ENCODE measurements at regions not wholly inside any gene's neighbourhood (a gene's known extent, or its start where the extent isn't known, plus 50 kb on each side); places are given as distances from the start of the nearest gene placed in this dataset.

DNA sequence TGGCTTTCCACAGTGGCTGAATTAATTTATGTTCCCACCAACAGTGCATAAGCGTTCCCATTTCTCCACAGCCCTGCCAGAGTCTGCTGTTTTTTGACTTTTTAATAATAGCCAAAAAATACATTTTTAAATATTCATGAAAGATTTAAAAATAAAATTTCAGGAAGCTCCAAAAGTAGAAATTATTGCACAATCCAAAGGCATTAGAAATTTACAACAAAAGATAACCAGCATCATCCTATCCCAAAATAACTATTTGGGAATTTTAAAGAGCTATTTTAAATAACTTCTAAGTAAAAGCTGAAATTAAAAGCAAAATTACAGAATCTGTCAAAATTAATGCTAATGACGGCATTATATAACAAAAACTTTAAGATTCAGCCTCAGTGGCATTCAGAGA is 131.5 kb downstream of the QDPR start:
- Histone ChIP-seq H3F3A (ENCODE audit: control insufficient read depth, insufficient read depth) (no peaks in the 10 kb centered on the region), H3K4me3 (ENCODE audit: low read length) (no peak overlapping the region), H3K36me3 (ENCODE audit: control insufficient read depth, low read length) (no peaks in the 10 kb centered on the region), H3K79me2 (ENCODE audit: control insufficient read depth, low read length) (no peaks in the 10 kb centered on the region), H3K27me3 (ENCODE audit: control insufficient read depth, low read length) (0 out of 2 replicates have a peak, but pooled peaks cover 2% of the 10 kb centered on the region), H4K20me1 (ENCODE audit: control insufficient read depth, insufficient read depth, low read depth, low read length) (no peaks in the 10 kb centered on the region), H3K27ac (ENCODE audit: low read depth, low read length) (no peak overlapping the region), H3K4me1 (ENCODE audit: control insufficient read depth, low read length) (no peaks in the 10 kb centered on the region), H3K9me3 (ENCODE audit: control insufficient read depth, insufficient read depth, low read length) (no peaks in the 10 kb centered on the region), H3K9me2 (replicated peaks; ENCODE audit: control insufficient read depth, low read length) (no peaks in the 10 kb centered on the region), H3K4me2 (ENCODE audit: low read length) (no peak overlapping the region)
- no peak for TF ChIP-seq CTCF (IDR thresholded peaks at IDR 0.05; ENCODE audit: low read depth, low read length, poor library complexity, severe bottlenecking)
- no peak for TF ChIP-seq EZH2phosphoT487 (IDR thresholded peaks at IDR 0.05; ENCODE audit: borderline replicate concordance, low read length)

DNA sequence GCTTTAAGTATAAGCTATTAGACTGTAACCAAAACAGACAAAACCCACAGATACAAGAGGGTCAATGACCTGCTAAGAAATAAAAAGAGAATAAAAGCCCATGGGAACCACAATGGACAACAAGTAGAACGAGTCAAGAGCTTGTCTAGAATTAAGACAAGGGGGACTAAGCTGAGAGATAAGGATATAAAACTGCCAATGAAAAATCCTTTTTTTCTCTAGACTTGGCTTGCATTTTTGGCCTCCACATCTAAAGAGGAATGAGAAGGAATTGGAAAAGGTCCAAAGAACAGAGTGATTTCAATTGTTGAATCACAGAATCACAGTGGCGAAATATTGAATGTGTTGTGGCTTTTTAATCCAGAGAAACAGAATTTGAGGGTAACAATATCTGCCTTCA is 135.7 kb downstream of the QDPR start:
- Histone ChIP-seq H3K27ac (ENCODE audit: low read depth, low read length) (no peak overlapping the region), H3K36me3 (ENCODE audit: control insufficient read depth, low read length) (no peaks in the 10 kb centered on the region), H4K20me1 (ENCODE audit: control insufficient read depth, insufficient read depth, low read depth, low read length) (no peaks in the 10 kb centered on the region), H3K27me3 (ENCODE audit: control insufficient read depth, low read length) (0 out of 2 replicates have a peak, but pooled peaks cover 2% of the 10 kb centered on the region), H3F3A (ENCODE audit: control insufficient read depth, insufficient read depth) (no peaks in the 10 kb centered on the region), H3K9me2 (replicated peaks; ENCODE audit: control insufficient read depth, low read length) (no peaks in the 10 kb centered on the region), H3K4me2 (ENCODE audit: low read length) (no peak overlapping the region), H3K79me2 (ENCODE audit: control insufficient read depth, low read length) (no peaks in the 10 kb centered on the region), H3K4me3 (ENCODE audit: low read length) (no peak overlapping the region), H3K4me1 (ENCODE audit: control insufficient read depth, low read length) (no peaks in the 10 kb centered on the region), H3K9me3 (ENCODE audit: control insufficient read depth, insufficient read depth, low read length) (no peaks in the 10 kb centered on the region)
- no peak for TF ChIP-seq CTCF (IDR thresholded peaks at IDR 0.05; ENCODE audit: low read depth, low read length, poor library complexity, severe bottlenecking)
- no peak for TF ChIP-seq EZH2phosphoT487 (IDR thresholded peaks at IDR 0.05; ENCODE audit: borderline replicate concordance, low read length)

- H3K4me2 ChIP-seq (ENCODE audit: low read length), result no peak overlapping the region
- no peak overlapping the region for H3K27ac ChIP-seq (ENCODE audit: low read depth, low read length)
- H3K9me3 ChIP-seq (ENCODE audit: control insufficient read depth, insufficient read depth, low read length), result no peaks in the 10 kb centered on the region
- no peaks in the 10 kb centered on the region for H3K79me2 ChIP-seq (ENCODE audit: control insufficient read depth, low read length)
- H3K27me3 ChIP-seq (ENCODE audit: control insufficient read depth, low read length), result no peaks in the 10 kb centered on the region
- no peaks in the 10 kb centered on the region for H3K4me1 ChIP-seq (ENCODE audit: control insufficient read depth, low read length)
- TF ChIP-seq CTCF (IDR thresholded peaks at IDR 0.05; ENCODE audit: low read depth, low read length, poor library complexity, severe bottlenecking) (no peak), EZH2phosphoT487 (IDR thresholded peaks at IDR 0.05; ENCODE audit: borderline replicate concordance, low read length) (no peak)
- no peaks in the 10 kb centered on the region for H3K9me2 ChIP-seq (replicated peaks; ENCODE audit: control insufficient read depth, low read length)
- H3F3A ChIP-seq (ENCODE audit: control insufficient read depth, insufficient read depth), result no peaks in the 10 kb centered on the region
- no peaks in the 10 kb centered on the region for H3K36me3 ChIP-seq (ENCODE audit: control insufficient read depth, low read length)
- no peaks in the 10 kb centered on the region for H4K20me1 ChIP-seq (ENCODE audit: control insufficient read depth, insufficient read depth, low read depth, low read length)
- H3K4me3 ChIP-seq (ENCODE audit: low read length), result no peak overlapping the region
Observed at GRCh38 chr4:17373666-17374065, 138.2 kb downstream of the QDPR start.

DNA sequence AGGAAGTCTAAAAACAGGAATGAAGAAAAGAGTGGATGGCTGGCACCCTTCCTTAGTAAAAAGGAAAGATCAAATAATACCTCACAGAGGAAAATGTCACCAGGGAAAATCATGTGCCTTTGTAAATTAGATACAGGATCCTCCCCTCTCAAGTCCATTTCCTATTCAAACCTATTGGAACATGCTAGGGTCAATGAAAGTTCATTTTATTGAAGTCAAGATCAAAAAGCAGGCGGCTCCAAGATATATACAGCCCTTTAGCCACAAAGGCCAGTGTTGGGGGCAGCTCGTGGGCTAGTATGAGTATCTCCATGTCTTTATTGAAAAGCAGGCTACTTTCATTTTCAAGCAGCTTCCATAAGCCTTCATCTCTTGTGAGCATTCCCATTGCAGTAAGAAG is 141.1 kb downstream of the QDPR start:
- no peak for TF ChIP-seq CTCF (IDR thresholded peaks at IDR 0.05; ENCODE audit: low read depth, low read length, poor library complexity, severe bottlenecking)
- no peak for TF ChIP-seq EZH2phosphoT487 (IDR thresholded peaks at IDR 0.05; ENCODE audit: borderline replicate concordance, low read length)
- H3K9me3 ChIP-seq (ENCODE audit: control insufficient read depth, insufficient read depth, low read length), result no peaks in the 10 kb centered on the region
- H3K36me3 ChIP-seq (ENCODE audit: control insufficient read depth, low read length), result no peaks in the 10 kb centered on the region
- H3K79me2 ChIP-seq (ENCODE audit: control insufficient read depth, low read length), result no peaks in the 10 kb centered on the region
- H3K4me1 ChIP-seq (ENCODE audit: control insufficient read depth, low read length), result no peaks in the 10 kb centered on the region
- H3K4me2 ChIP-seq (ENCODE audit: low read length), result no peak overlapping the region
- H3K4me3 ChIP-seq (ENCODE audit: low read length), result no peak overlapping the region
- H4K20me1 ChIP-seq (ENCODE audit: control insufficient read depth, insufficient read depth, low read depth, low read length), result no peaks in the 10 kb centered on the region
- no peaks in the 10 kb centered on the region for H3K9me2 ChIP-seq (replicated peaks; ENCODE audit: control insufficient read depth, low read length)
- H3K27me3 ChIP-seq (ENCODE audit: control insufficient read depth, low read length), result 0 out of 2 replicates have a peak, but pooled peaks cover under 1% of the 10 kb centered on the region
- no peak overlapping the region for H3K27ac ChIP-seq (ENCODE audit: low read depth, low read length)
- no peaks in the 10 kb centered on the region for H3F3A ChIP-seq (ENCODE audit: control insufficient read depth, insufficient read depth)

Data from DOHH2 (cell line).